Stimulated activated CD4-positive, alpha-beta T cell treated with anti-CD3 and anti-CD28 coated beads, Interleukin-4, amount 100 ng/mL, for 24 hours (primary cell): ENCODE measurements at regions not wholly inside any gene's neighbourhood (a gene's known extent, or its start where the extent isn't known, plus 50 kb on each side); places are given as distances from the start of the nearest gene placed in this dataset.
"Not testable (repeated sequence)": the region's sequence is repeated elsewhere in the genome, so short reads cannot be mapped to it uniquely, and the experiment has no call there.

Experiments used
- DNase-seq: peaks from one replicate; pipeline ENCODE4 v3.0.0-alpha.2; 2020

- no peak for DNase-seq
Observed at GRCh38 chr4:129747756-129748155, 651.8 kb downstream of the C4orf33 start.

DNA sequence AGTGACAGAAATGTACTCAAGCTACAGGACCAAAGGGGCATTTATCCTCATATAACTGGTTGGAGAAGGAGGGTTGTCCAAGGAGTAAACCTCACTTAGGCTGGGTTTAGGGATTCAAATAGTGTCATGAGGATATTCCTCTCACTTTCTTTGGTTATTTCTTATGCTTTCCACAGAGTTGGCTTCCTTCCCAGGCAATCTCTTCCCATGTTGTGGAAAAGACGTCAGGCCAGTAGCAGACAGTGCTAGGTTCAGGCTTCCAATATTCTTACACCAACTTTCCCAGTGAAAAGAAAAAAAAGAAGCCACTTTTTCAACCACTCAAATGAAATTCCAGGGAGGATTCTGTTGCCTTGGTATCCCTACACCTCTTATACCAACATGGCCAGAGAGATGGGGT lies 653.0 kb downstream of the C4orf33 start:
- no peak for DNase-seq

- DNase-seq: no peak
Observed at GRCh38 chr4:129751646-129752045, 655.7 kb downstream of the C4orf33 start.

DNA sequence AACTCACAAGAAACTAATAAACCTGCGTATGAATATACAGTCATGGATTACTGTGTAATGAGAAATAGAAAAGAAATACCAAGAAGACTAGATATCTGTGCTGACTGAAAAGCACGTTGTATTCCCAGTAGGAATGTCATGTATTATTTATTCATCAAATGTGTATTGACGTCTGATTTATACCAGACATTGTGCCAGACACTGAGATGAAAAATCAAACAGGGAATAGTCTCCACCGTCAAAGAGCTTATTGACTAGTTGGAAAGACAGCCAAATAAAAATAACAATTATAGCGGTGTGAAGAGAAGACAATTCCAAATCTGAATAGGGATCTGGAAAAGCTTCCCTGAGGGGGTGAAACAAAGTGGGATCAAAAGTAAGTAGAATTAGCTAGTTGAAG lies 687.6 kb downstream of the C4orf33 start:
- no peak for DNase-seq

GRCh38 chr4:129788486-129788885 lies 692.5 kb downstream of the C4orf33 start:
- no peak for DNase-seq

GRCh38 chr4:129804461-129804981 lies 708.6 kb downstream of the C4orf33 start:
- DNase-seq: no peak

DNA sequence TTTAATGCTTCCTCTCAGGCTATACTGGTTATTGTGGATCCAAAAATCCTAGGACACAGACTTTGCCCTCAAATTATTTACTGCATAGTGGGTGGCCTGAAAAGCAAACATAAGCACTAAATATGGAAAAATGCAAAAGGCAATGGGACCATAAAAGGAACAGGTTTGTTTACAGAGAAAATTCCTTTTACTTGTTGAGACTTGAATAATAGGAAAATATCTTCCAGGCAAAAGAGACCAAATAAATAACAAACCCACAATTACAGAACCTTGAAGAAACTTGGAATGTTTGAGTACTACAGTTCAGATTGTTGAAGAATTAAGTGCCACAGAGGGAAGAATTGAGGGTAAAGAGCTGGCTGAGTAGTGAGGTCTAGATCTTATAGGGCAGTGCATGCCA lies 711.0 kb downstream of the C4orf33 start:
- DNase-seq: no peak

DNA sequence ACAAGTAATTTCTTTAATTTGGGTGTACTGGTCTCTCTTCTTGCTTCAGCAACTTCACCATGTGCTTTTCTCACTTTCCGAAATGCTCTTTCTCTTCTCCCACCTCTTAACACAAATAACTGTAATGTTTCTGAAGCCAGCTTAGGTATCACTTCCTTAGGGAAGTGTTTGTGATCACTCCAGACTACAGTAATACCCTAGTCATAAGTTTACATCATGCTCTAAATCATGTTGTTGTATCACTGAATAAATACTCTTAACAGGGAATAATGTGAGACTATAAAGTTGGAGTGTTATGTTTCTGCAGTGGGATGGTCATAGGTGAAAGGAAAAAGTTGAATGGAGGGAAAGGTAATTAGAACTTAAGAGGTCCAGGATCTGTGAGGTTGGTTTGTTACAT lies 712.3 kb downstream of the C4orf33 start:
- no peak for DNase-seq

DNA sequence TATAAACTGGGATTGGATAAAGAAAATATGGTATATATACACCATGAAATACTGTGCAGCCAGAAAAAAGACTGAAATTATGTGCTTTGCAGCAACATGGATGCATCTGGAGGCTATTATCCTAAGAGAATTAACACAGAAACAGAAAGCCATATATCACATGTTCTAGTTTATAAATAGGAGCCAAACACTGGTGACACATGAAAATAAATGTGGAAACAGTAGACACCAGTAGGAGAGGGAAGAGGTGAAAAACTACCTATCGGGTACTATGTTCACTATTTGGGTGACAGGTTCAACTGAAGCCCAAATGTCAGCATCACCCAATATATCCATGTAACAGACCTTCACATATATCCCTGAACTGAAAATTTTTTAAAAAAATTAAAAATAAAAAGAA lies 725.1 kb downstream of the C4orf33 start:
- no peak for DNase-seq

DNA sequence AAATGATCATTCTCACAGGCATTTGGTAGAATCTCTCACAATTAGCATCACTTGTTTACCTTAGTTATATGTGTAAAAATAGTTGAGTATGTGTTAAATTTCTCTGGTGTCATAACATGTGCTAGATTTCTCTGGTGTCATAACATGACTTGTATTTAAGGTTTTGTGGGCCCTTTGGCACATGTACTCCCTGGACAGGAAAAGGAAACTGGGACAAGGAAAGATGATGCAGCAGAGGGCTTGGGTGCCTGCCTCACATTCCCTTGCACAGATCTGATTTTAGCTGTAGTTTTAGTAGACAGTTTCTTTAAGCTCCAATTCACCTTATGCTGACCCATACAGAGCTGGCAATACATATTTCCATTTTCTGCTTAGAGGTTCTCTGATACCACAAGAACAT lies 726.0 kb downstream of the C4orf33 start:
- no peak for DNase-seq

DNA sequence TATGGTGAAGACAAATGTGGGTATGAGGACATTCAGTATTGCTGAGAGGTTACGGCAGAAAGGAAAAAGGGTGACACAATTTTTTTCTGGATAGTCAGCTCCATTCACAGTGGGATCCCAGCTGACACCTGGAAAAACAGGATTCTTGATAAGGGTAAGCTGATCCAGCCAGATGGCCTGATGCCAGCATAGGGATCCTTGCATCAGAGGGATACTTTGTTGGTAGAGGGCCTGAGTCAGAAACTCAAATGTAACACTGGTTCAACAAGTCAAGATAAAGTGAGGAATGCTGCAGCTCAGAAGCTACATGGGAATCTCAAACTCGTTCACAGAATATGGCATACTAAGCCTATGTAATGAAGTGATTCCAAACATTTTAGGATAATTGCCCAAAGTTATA lies 726.7 kb downstream of the C4orf33 start:
- no peak for DNase-seq

DNA sequence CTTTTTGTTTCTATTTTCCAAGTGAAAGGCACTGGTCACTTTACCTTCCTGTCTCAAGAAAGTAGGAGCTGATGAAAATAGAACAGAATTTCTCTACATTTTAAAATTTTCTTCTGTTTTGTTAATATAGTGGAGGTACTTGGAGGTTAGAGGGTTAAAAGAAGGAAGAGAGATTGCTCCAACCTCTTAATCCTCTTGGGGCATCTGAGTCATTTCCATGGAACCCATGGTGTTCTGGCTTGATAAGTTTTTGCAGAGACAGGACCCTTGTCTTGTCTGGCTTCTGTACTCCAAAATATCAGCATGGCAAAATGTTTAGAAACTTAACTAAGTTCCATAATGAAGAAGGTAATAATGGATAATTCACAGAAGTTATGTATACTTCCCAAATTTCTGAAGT lies 727.2 kb downstream of the C4orf33 start:
- DNase-seq: no peak

- DNase-seq: no peak
Observed at GRCh38 chr4:129829373-129829772, 733.4 kb downstream of the C4orf33 start.

DNA sequence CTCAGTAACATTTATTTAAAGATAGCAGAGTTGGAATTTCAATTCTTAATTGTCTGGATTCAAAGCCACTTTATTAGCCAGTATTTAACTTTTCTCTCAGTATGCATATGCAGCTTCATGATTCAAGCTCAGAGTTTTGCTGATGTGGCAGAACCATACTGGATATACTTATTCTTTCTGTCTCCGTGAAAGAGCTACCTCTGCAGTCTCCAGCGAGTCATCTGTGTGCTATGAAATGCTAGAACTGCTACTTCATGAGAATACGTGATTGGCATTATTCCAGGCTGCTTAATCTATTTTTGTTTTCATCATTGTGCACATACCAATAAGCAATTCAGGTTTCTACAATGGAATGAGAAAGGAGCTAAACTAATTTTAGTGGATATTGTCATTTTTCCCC lies 743.7 kb downstream of the C4orf33 start:
- no peak for DNase-seq

- no peak for DNase-seq
Observed at GRCh38 chr4:129842096-129842495, 746.1 kb downstream of the C4orf33 start.

DNA sequence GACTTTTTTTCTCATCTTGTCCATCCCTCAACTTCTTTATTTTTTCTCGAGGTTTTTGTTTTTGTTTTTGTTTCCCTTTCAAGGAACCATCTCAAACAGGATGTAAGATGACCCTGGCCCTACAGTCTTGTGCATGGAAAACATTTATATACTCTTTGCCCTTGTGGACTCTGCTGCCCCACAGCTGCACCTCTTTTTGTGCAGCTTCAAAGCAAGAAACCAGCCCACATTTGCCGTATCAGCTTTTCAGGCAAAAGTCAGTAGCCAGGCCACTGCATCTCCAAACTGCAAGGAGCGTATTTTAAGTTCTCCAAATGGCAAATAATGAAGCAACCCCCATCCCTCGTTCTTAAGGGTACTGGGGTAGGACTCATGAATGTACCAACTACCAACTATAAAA lies 756.5 kb downstream of the C4orf33 start:
- no peak for DNase-seq

DNA sequence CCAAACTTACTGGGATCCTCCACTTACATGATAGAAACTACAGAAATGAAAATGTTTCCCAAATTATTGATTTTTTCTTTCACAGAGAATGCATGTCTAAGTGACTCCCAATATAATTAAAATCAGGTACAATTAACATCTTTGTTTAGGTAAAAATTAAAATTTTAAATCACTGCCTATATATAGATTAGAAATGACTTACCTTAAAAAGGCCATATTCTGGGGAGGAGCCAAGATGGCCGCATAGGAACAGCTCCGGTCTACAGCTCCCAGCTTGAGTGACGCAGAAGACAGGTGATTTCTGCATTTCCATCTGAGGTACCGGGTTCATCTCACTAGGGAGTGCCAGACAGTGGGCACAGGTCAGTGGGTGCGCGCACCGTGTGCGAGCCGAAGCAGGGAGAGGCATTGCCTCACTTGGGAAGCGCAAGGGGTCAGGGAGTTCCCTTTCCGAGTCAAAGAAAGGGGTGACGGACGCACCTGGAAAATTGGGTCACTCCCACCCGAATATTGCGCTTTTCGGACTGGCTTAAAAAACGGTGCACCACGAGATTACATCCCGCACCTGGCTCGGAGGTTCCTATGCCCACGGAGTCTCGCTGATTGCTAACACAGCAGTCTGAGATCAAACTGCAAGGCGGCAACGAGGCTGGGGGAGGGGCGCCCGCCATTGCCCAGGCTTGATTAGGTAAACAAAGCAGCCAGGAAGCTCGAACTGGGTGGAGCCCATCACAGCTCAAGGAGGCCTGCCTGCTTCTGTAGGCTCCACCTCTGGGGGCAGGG lies 757.9 kb downstream of the C4orf33 start:
- DNase-seq: not testable (repeated sequence)

DNA sequence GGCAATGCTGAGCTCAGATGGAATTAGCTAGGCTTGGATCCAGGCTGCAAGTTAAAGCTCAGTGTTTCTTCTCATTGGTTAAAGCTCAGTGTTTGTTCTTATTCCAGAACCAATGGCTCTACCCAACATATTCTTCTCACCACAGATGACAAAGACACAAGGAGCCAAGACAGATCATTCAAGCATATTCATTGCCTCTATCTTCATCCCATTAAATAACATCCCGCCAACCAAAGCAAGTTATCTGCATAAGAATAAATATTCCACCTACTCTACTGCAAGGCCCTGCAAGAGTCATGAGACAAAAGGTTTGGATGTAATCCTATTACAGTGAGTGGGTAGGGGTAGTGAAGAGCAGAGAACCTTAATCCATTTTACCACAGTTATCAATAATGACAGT lies 766.5 kb downstream of the C4orf33 start:
- no peak for DNase-seq

GRCh38 chr4:129863206-129863605 lies 767.3 kb downstream of the C4orf33 start:
- DNase-seq: no peak

DNA sequence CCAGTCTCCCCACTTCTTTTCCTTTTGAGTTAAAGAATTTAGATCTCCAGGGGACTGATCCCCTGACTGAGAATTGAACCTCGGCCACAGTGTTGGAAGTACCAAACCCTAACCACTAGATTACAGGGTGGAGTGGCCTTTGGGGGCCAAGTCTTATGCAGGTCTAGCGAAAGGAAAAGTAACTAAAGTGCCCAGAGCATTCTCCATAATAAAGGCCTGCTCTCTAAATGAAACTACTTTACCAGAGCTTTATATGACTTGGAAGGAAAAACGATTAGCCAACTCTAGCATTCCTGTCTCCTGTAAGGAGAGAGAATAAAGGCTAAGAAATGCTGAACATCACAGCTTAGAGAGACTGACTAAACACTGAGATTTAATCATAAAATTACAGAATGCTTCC lies 788.0 kb downstream of the C4orf33 start:
- no peak for DNase-seq

- DNase-seq: no peak
Observed at GRCh38 chr4:129897111-129897510, 801.2 kb downstream of the C4orf33 start.

DNA sequence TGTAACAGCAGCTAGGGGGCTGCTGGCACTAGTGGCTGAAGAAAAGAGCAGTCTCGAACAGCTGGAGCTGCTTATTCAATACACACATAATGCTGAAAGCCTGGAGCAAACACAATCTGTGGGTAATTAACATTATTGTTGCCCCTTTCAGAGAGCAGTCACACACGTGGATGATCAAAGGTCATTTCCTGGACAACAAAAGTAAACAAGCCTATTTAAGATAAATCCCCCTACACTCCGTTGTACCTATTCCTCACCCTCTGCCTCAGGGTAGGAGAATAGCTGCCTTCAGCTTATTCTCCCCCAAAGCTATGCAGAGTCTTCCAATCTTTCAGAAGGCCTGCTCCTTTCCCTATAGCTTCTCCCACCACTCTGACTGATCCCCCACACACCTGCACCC lies 803.9 kb downstream of the C4orf33 start:
- no peak for DNase-seq

DNA sequence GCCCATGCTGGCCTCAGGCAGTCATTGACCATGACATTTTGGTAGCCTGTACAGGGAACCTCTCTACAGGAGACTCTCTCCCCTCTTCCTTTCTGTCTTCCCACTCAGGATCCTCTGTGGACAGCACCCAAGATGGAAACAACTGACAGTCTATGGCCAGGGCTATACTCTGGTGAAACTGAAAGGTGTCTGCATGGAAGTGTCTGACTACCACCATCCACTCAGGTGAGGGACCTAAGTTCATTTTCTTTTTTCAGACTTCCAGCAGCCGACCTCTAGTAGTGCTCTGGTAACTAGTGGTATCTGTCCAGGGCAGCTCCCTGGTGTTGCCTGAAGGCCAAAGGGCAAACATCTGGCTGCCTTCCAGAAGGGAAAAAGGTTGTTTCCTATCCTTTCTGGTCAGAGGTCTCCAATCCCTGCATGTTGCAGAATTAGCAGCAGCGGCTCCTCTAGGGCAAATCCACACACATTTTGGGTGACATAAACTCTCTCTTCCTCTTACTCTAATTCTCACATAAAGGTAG lies 804.5 kb downstream of the C4orf33 start:
- no peak for DNase-seq

- DNase-seq: no peak
Observed at GRCh38 chr4:129901205-129901604, 805.3 kb downstream of the C4orf33 start.

DNA sequence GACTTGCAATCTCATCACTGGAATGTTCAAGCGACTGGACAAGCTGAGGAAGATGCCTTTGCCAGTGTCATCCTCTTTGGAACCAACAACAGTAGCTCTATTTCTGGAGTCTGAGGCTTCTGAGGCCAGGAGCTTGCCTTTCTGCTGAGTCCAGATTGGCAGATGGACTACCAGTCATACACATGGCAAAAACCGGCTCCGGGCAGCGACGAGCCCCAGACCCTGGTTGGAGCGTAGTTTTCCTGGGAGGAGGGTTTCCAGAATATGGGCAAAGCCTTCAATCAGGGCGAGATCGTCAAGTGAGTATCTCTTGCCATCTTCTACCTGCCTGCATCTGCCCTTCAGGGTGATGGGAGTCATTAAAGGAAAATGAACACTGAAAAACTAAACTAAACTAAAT lies 807.9 kb downstream of the C4orf33 start:
- no peak for DNase-seq
